Loucy (cell line): ENCODE measurements at regions not wholly inside any gene's neighbourhood (a gene's known extent, or its start where the extent isn't known, plus 50 kb on each side); places are given as distances from the start of the nearest gene placed in this dataset.

Experiments
- H2AFZ ChIP-seq: fragments of 200-600 bp; sonication (generic); 2 replicates; pipeline ENCODE4 v1.6.0; 2016; ENCODE audit warnings: antibody characterized with exemption, mild to moderate bottlenecking, low read length, moderate library complexity
- H3F3A ChIP-seq: fragments of 200-600 bp; 2 replicates; pipeline ENCODE4 v1.6.0; 2016; ENCODE audit warnings: antibody characterized with exemption, low read depth, mild to moderate bottlenecking
- H3K27me3 ChIP-seq: fragments of 200-600 bp; sonication (generic); 2 replicates; pipeline ENCODE4 v1.6.1; 2014; ENCODE audit warnings: low read length, mild to moderate bottlenecking; ENCODE audit not compliant: insufficient read depth, poor library complexity, severe bottlenecking
- H3K36me3 ChIP-seq: fragments of 200-600 bp; sonication (generic); 2 replicates; pipeline ENCODE4 v1.6.1; 2016; ENCODE audit warnings: low read length; ENCODE audit not compliant: insufficient read depth
- H3K4me1 ChIP-seq: fragments of 200-600 bp; sonication (generic); 2 replicates; pipeline ENCODE4 v1.5.1; 2014; ENCODE audit warnings: low read length, mild to moderate bottlenecking; ENCODE audit not compliant: insufficient read depth, poor library complexity, severe bottlenecking
- H3K4me2 ChIP-seq: fragments of 200-600 bp; sonication (generic); 2 replicates; pipeline ENCODE4 v1.6.0; 2014; ENCODE audit warnings: antibody characterized with exemption, low read length, low read depth, mild to moderate bottlenecking; ENCODE audit not compliant: poor library complexity, severe bottlenecking
- H3K4me3 ChIP-seq: fragments of 200-600 bp; sonication (generic); 2 replicates; pipeline ENCODE4 v1.5.1; 2014; ENCODE audit warnings: low read length, mild to moderate bottlenecking, mixed read lengths; ENCODE audit not compliant: poor library complexity, severe bottlenecking
- H3K79me2 ChIP-seq: fragments of 200-600 bp; sonication (generic); 2 replicates; pipeline ENCODE4 v1.6.1; 2014; ENCODE audit warnings: low read length; ENCODE audit not compliant: insufficient read depth
- H3K9ac ChIP-seq: fragments of 200-600 bp; sonication (generic); 2 replicates; pipeline ENCODE4 v1.6.0; 2014; ENCODE audit warnings: mild to moderate bottlenecking, low read depth, low read length, moderate library complexity; ENCODE audit not compliant: poor library complexity, severe bottlenecking
- H3K9me2 ChIP-seq: fragments of 200-600 bp; sonication (generic); replicated peaks from 2 replicates; pipeline ENCODE4 v1.6.1; 2016; ENCODE audit warnings: low read depth, low read length, mixed read lengths
- H3K9me3 ChIP-seq: fragments of 200-600 bp; sonication (generic); 2 replicates; pipeline ENCODE4 v1.6.1; 2014; ENCODE audit warnings: mild to moderate bottlenecking, antibody characterized with exemption, low read length, low read depth; ENCODE audit not compliant: insufficient read depth
- H4K20me1 ChIP-seq: fragments of 200-600 bp; sonication (generic); 2 replicates; pipeline ENCODE4 v1.6.0; 2014; ENCODE audit warnings: antibody characterized with exemption, low read length, mild to moderate bottlenecking; ENCODE audit not compliant: insufficient read depth, poor library complexity, severe bottlenecking
- EZH2phosphoT487 ChIP-seq: fragments of 200-600 bp; IDR thresholded peaks from 2 replicates; pipeline ENCODE4 v1.6.1; 2018; ENCODE audit warnings: antibody characterized with exemption, mild to moderate bottlenecking, moderate library complexity, borderline replicate concordance
- TF ChIP-seq, protein P1 (sequence below): fragments of 200-600 bp; sonication (generic); conservative IDR thresholded peaks from 2 replicates; pipeline ENCODE4 v1.5.1; 2014; ENCODE audit warnings: mild to moderate bottlenecking, antibody characterized with exemption, low read length

DNA sequence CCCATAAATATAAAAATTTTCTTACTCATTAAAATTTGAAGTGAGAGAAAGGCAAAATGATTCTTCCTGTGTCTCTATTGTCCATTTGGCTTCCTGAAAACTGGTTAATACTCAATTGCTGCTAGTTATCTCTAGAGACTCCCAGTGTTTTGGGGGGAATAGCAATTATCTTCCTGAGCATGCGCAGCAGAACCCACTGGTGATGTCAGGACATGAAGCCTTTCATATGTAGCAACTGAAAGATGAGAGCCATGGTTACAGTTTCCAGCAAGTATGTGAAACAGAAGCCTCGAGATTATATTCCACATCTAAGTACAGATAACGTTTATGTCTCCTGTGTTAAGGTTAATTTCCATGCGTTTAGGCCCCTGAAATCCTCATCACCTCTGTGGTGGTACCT is 254.3 kb upstream of the FIGN start:
- Histone ChIP-seq H3K9me3 (no peaks in the 10 kb centered on the region), H3K79me2 (no peaks in the 10 kb centered on the region), H3F3A (no peaks in the 10 kb centered on the region), H3K4me2 (no peak overlapping the region), H3K9ac (no peak overlapping the region), H3K36me3 (no peaks in the 10 kb centered on the region), H3K4me1 (no peaks in the 10 kb centered on the region), H2AFZ (no peak overlapping the region), H3K4me3 (no peak overlapping the region), H3K9me2 (no peaks in the 10 kb centered on the region), H3K27me3 (no peaks in the 10 kb centered on the region), H4K20me1 (no peaks in the 10 kb centered on the region)
- no peak for TF ChIP-seq EZH2phosphoT487
- TF ChIP-seq, protein P1, sequence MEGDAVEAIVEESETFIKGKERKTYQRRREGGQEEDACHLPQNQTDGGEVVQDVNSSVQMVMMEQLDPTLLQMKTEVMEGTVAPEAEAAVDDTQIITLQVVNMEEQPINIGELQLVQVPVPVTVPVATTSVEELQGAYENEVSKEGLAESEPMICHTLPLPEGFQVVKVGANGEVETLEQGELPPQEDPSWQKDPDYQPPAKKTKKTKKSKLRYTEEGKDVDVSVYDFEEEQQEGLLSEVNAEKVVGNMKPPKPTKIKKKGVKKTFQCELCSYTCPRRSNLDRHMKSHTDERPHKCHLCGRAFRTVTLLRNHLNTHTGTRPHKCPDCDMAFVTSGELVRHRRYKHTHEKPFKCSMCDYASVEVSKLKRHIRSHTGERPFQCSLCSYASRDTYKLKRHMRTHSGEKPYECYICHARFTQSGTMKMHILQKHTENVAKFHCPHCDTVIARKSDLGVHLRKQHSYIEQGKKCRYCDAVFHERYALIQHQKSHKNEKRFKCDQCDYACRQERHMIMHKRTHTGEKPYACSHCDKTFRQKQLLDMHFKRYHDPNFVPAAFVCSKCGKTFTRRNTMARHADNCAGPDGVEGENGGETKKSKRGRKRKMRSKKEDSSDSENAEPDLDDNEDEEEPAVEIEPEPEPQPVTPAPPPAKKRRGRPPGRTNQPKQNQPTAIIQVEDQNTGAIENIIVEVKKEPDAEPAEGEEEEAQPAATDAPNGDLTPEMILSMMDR: no peak

DNA sequence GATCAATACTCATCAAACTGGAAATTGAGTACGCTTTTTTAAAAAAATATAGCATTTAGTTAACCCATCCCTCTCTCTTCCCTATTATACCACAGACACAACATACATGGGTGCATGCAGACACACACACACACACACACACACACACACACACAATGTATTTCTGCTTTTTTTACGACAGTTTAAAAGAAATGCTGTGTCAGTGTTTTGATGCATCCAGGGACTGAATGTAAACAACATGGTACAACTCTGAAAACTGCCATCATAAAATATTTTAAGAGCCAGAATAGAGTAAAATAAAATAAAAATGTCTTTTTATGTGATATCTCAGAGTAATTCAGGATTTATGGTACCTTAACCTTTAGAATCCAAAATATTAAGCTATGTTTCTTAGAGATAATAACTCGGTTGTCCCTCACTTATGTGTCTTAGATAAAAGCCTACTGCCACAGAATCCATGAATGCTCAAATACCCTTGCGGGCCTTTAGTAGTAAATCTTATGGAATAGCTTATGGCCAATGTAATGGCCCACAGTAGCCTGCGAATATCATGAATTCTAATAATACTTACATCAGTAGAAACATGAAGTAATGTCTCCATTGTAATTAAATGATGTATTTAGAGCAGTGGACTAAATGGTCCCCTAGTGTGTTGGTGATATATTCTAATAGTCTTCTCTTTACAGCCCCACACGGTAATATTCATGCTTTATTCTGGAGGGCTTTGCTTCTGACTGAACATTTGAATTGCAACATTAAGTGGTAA is 251.6 kb upstream of the FIGN start:
- Histone ChIP-seq H3K9me2 (no peaks in the 10 kb centered on the region), H3K4me2 (no peak overlapping the region), H2AFZ (no peak overlapping the region), H3K79me2 (no peaks in the 10 kb centered on the region), H3F3A (no peaks in the 10 kb centered on the region), H3K9ac (no peak overlapping the region), H3K36me3 (no peaks in the 10 kb centered on the region), H3K9me3 (no peaks in the 10 kb centered on the region), H3K4me3 (no peak overlapping the region), H4K20me1 (no peaks in the 10 kb centered on the region), H3K27me3 (no peaks in the 10 kb centered on the region), H3K4me1 (no peaks in the 10 kb centered on the region)
- TF ChIP-seq EZH2phosphoT487: no peak
- TF ChIP-seq, protein P1: no peak

- no peaks in the 10 kb centered on the region for H3K27me3 ChIP-seq
- no peaks in the 10 kb centered on the region for H4K20me1 ChIP-seq
- no peaks in the 10 kb centered on the region for H3K4me1 ChIP-seq
- no peaks in the 10 kb centered on the region for H3K36me3 ChIP-seq
- H3F3A ChIP-seq: no peaks in the 10 kb centered on the region
- H3K4me3 ChIP-seq: no peak overlapping the region
- TF ChIP-seq, protein P1: no peak
- TF ChIP-seq EZH2phosphoT487: no peak
- H3K9ac ChIP-seq: no peak overlapping the region
- H3K4me2 ChIP-seq: no peak overlapping the region
- no peaks in the 10 kb centered on the region for H3K9me2 ChIP-seq
- H3K9me3 ChIP-seq: no peaks in the 10 kb centered on the region
- no peaks in the 10 kb centered on the region for H3K79me2 ChIP-seq
- H2AFZ ChIP-seq: no peak overlapping the region
These were observed 249.2 kb upstream of the FIGN start for GRCh38 chr2:163984986-163985385.
